ENCODE measurements at regions not wholly inside any gene's neighbourhood (a gene's known extent, or its start where the extent isn't known, plus 50 kb on each side); places are given as distances from the start of the nearest gene placed in this dataset.

DNA sequence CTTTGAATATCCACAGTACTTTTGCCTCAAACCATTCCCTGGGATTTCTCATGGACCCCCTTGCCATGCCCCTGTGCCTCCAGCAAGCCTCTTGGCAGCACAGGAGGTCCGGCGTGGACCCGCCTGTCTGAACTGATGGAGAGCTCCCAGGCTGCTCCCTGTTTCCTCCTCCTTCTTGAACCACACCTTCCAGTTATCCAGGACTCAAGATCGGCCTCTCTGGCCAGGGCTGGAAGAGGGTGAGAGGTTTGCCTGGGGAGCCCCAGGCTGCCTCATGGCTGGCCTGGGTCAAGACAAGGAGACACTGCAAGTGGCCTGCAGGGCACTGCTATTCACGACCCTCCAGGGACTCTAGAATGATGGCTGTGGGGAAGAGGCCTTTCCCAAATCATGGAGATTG lies 93.6 kb upstream of the WASF3 start:
- no peak for TF ChIP-seq POLR2A (IDR thresholded peaks at IDR 0.05; ENCODE audit: low read length)
- no peak for TF ChIP-seq GATA1 (IDR thresholded peaks at IDR 0.05; ENCODE audit: low read depth, low read length)

All from erythroblast (primary cell).